Caki2 (cell line): ENCODE measurements at regions not wholly inside any gene's neighbourhood (a gene's known extent, or its start where the extent isn't known, plus 50 kb on each side); places are given as distances from the start of the nearest gene placed in this dataset.

Experiments
- DNase-seq: peaks from one replicate; pipeline ENCODE4 v3.0.0-alpha.2; 2015; ENCODE audit warnings: low read depth
- in situ Hi-C: cut with HindIII; loops from 2 replicates; pipeline ENCODE4 v1.10.0; 2016; ENCODE audit warnings: low sequenced_read_pairs, low pct_unique_long_range_greater_than_20kb, mixed read lengths

GRCh38 chr12:46535376-46535775 is 162.8 kb upstream of the SLC38A2 start:
- in situ Hi-C loops, result no loop called here
- DNase-seq, result no peak

DNA sequence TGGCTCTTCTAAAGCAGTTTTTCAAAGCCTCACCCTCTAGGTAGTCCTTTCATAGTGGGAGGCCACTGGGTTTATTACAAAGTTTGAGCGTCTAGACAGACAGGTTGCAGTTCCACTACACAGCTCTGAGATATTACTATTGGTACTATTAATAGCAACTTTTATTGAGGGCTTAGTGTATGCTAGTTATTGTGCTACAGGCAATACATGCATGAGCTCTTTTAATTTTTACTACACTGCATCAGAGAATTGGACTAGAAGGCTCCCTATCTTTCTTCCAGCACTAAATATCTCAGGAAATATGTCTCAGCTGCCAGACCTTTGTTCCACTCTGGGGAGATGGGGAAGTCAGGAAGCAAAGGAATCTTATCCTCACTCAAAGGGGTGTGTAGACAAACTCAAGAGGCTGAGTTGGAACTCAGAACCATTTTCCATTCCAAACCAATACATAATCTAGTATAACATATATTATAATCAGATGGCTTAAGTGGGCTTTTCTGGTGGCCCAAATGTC is 161.8 kb upstream of the SLC38A2 start:
- in situ Hi-C loops, result no loop called here
- no peak for DNase-seq

- in situ Hi-C loops, result no loop called here
- no peak for DNase-seq
Observed at GRCh38 chr12:46533723-46534122, 161.2 kb upstream of the SLC38A2 start.

DNA sequence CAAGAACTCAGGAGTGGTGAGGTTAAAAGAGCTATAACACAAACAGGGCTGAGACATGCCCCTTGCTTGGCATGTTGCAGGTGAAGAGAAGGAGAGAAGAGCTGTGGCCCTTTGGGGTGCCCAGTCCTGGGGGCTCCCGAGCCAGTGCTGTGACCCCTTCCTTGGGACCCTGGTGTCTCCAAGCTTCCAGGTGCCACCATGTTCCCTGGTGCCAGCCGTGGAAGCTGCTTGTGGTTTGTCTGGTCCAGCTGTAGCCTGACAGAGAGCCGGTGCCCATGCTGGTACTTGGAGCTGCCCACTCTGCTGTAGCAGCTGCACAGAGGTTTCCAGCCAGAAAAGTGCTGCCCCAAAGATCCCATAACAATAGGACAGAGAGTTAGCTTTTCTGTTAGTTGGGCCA is 159.2 kb upstream of the SLC38A2 start:
- DNase-seq, result no peak
- in situ Hi-C loops, result no loop called here

DNA sequence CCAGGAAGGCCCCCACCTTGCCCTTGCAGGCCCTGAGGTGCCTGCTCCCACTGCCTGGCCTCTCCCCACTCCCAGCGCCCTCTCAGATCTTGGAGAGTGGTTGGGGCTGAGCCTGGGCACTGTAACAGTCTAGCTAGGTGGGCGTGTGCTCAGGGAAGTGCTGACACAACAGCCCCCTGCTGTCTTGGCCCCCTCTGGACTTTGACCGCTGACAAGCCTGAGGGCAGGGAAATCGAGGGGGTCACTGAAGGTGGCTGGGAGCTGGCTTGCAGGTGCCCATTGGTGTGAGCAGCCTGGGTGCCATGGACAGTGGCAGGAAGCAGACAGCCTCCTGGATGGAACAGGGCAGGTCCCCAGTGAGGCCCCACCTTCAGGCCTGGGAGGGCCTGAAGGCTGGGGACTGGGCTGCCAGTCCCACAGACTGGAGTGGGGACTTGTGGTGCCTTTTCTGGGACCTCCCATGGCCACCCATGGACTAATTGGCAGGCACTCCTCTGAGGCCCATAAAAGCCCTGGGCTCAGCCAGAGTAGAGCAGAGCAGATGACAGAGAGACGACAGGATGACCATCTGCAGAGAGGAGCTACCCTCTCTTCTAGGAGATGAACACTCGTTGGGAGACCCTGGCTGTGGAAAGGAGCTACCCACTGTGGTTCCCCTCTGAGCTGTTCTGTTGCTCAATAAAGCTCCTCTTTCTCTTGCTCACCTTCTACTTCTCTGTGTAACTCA is 158.6 kb upstream of the SLC38A2 start:
- in situ Hi-C loops, result no loop called here

GRCh38 chr12:46530373-46531056 is 157.9 kb upstream of the SLC38A2 start:
- no peak for DNase-seq
- in situ Hi-C loops, result no loop called here

More for the DNA sequence above, 158.6 kb upstream of the SLC38A2 start:
- no peak for DNase-seq

- in situ Hi-C loops, result no loop called here
Observed at GRCh38 chr12:46526233-46526632, 153.7 kb upstream of the SLC38A2 start.

DNA sequence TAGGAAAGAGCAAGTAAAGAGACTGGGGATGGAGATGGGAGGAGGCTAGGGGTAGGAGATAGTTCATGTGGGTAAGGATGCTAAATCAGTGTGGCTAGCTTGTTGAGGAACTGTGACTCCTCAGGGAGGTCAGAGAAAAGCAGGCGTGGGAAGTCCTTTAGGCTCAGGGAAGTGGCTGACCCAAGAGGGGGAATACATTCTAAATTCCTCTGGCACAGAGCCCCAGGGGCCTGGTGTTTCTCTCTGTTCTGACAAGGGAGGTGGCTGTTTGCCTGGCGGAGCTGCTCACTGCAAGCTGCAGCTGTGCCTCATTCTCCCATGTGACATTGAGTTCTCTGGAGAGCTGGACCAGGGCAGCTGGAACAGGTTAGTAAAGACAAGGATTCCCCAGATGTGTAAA is 152.2 kb upstream of the SLC38A2 start:
- DNase-seq, result no peak
- in situ Hi-C loops, result no loop called here

More at GRCh38 chr12:46526233-46526632, 153.7 kb upstream of the SLC38A2 start:
- DNase-seq, result no peak

- in situ Hi-C loops, result no loop called here
Observed at GRCh38 chr12:46523863-46524770, 151.5 kb upstream of the SLC38A2 start.

GRCh38 chr12:46523446-46523845 is 150.9 kb upstream of the SLC38A2 start:
- in situ Hi-C loops, result no loop called here
- DNase-seq, result peak; percentile 12

More at GRCh38 chr12:46523863-46524770, 151.5 kb upstream of the SLC38A2 start:
- DNase-seq, result peak; percentile 80

DNA sequence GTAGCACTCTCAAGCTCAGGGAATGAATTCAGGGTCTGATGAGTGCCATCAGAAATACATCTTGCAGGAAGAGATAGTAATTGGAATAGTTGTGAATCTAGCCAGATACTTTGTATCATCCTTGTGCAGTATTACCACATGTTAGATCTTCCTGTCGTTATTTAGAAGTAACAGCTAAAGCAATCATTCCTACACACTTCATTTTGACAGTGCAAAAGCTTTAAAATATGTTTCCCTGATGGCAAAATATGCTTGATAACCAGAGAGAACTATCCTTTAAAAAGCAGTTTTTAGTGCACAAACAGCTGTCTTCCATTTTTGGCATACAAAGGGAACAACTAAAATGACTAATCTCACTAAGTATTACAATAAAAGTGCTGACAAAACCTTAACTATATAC is 149.5 kb upstream of the SLC38A2 start:
- in situ Hi-C loops, result no loop called here
- no peak for DNase-seq

DNA sequence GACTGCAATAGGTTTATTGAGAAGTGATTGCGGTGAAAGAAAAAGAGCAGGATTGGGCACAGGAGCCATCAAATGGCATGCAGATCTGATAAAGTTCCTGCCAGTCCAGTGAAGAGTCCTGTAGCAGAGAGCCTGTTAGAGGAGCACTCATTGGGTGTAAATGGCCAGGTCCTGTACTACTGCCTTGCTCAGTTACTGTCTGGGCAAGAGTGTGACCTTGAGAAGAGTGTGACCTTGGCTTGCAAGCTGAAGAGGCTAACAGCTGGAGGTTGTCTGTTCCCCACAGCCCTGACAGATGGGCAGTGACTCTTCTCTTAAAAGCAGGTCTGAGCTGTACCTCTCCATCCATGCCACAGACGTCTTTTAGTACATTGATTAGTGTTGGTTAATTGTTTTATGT is 148.6 kb upstream of the SLC38A2 start:
- in situ Hi-C loops, result no loop called here
- DNase-seq, result no peak

- no peak for DNase-seq
- in situ Hi-C loops, result no loop called here
Observed at GRCh38 chr12:46519407-46519806, 146.8 kb upstream of the SLC38A2 start.

DNA sequence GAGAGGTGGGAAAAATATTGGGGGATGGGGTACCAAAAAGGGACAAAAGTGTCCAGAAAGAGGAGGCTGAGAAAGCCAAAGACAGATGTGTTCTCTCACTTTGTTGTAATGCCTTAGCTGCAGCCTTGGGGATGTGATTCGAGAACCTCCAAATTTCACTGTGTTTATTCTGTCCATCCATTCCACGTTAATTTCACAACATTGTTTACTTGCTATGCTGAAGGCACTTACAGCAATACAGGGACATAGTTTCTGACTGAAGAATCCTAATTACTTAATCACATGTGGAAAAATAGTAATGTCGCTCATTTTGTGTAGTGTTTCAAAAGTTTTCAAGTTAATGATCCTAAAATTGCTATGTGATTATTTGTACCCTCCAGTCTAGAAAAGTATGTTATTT is 146.2 kb upstream of the SLC38A2 start:
- DNase-seq, result no peak
- in situ Hi-C loops, result no loop called here

DNA sequence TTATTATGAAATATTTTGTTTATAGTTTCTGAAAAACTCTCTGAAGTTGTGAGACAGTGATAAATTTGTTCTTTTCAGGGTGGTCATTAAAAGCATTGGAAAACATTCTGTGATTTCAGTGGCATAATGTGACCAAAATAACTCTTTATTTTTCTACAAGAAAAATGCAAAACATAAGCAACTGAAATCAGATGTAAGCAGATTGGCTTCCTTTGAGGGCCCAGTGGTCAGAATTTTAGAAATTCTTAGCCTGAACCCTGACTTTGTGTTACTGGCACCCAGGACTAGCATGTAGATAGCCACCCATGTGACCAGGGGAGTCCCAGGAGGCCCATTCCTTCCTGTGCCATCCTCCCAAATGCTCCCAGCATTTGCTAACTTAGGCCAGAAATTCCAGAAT is 145.6 kb upstream of the SLC38A2 start:
- in situ Hi-C loops, result no loop called here
- DNase-seq, result no peak

- in situ Hi-C loops, result no loop called here
- no peak for DNase-seq
Observed at GRCh38 chr12:46517579-46517962, 145.0 kb upstream of the SLC38A2 start.

- no peak for DNase-seq
- in situ Hi-C loops, result no loop called here
Observed at GRCh38 chr12:46516933-46517578, 144.5 kb upstream of the SLC38A2 start.

DNA sequence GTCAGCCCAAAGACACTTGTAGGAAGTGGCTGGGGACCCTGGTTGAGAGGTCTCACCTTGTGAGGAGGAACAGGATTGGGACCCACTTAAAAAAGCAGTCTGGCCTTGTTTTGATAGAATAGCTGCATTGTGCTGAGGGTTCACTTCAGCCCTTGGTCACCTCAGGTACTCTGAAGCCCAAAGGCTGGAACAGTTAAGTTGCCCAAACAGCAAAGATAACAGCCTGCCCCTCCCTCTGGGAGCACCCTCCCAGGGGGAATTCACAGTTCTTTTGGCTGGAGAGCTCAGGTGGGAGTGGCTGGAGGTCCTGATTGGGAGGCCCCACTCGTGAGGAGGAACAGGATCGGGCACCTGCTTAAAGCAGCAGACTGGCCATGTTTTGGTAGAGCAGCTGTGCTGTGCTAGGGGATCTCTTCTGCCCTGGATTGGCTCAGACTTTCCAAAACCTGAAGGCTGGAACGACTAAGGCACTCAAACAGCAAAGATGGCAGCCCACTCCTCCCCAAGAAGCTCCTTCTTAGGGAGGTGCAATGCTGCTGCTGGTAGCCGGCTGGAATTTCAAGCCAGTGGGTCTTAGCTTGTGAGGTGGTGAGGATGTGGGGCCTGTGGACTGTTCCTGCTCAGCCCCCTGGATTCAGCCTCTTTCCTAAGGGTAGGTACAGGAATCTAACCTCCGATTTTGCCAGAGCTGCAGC is 143.8 kb upstream of the SLC38A2 start:
- in situ Hi-C loops, result no loop called here
- no peak for DNase-seq
